ENCODE measurements at regions not wholly inside any gene's neighbourhood (a gene's known extent, or its start where the extent isn't known, plus 50 kb on each side); places are given as distances from the start of the nearest gene placed in this dataset.

DNA sequence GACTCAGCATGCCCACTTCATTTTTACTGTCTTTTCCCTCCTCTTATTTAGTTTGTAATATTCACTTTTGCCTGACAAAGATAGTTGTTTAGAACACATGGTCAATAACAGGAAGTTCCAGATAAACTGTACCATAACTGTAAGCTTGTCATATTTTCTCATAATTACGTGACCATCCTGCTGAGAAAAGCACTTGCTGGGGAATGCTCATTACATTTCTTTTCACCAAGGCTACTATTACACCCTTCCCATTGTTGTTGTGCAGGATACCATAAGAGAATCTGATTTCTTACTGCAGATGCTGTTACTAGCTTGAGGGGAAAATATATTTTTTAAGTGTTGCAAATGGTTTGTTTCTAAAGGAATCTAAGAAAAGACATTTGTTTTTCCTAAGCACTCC lies 111.7 kb upstream of the SLITRK6 start:
- ChIA-PET CTCF (no interaction called here), POLR2A (no interaction called here)
- H3K4me3 Mint-ChIP-seq: no peak overlapping the region
- no peak for DNase-seq
- peaks cover 9% of the 10 kb centered on the region for H3K9me3 Mint-ChIP-seq
- no peak overlapping the region for H3K27ac Mint-ChIP-seq
- H3K36me3 Mint-ChIP-seq (ENCODE audit: low read depth): no peaks in the 10 kb centered on the region
- no peaks in the 10 kb centered on the region for H3K27me3 Mint-ChIP-seq
- H3K4me1 Mint-ChIP-seq: no peaks in the 10 kb centered on the region

DNA sequence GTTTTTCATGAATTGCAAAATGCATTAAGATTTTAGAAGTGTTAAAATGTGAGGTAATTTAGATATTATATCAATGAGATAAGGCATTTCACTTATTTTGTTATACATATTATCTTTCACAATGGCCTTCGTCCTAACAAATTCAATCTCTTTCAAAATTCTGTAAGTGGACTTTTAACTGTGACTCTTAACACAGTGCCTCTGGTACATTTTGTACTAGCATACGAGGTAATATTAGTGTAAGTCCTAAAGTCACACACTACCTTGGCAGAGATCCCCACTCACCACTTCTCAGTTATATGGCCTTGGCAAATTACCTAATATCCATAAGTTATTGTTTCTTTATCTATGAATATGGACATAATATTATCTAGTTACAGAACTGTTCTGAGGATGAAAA lies 101.3 kb upstream of the SLITRK6 start:
- no peaks in the 10 kb centered on the region for H3K27me3 Mint-ChIP-seq
- H3K27ac Mint-ChIP-seq: no peak overlapping the region
- CTCF ChIA-PET: no interaction called here
- no peaks in the 10 kb centered on the region for H3K4me1 Mint-ChIP-seq
- H3K9me3 Mint-ChIP-seq: no peaks in the 10 kb centered on the region
- no peak for DNase-seq
- no peak overlapping the region for H3K4me3 Mint-ChIP-seq
- no peaks in the 10 kb centered on the region for H3K36me3 Mint-ChIP-seq (ENCODE audit: low read depth)
- POLR2A ChIA-PET: no interaction called here

DNA sequence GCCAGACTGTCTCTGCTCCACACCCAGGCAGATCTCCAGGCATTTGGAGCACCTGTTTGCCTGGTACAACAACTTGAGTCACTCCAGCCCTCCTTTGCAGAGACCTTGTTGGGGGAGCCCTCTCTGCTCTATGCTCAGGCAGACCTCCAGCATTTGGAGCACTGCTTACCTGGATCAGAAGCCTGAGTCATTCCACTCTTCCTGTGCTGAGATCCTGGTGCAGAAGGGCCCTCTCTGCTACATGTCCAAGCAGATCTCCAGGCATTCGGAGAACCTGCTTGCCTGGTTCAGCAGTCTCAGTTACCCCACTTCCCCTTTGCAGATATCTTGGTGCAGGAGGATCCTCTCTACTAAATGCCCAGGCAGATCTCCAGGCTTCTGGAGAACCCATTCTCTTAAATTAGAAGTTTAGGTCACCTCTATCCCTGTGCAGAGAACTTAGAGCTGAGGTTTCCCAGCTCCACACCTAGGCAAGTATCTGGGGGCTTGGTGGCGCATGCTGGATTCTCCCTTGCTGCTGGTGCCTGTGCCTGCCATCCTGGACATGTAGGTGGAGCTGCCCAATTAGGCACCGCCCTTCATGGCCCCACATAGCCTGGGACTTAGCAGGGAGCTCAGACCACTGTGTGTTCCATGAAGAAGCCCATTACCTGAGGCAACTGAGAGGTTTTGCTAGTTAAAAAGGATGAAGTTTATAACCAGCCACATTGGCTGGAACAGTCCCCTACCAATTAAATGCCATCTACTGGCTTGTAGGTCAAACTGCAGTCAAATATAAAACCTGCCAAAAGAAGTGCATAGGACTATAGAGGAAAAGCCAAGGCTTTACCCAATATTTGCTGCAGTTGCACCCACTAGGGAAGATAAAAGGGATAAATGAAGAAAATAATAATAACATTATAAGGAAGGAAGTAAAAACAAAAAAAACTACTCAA lies 97.6 kb upstream of the SLITRK6 start:
- Mint-ChIP-seq H3K4me1 (no peaks in the 10 kb centered on the region), H3K27ac (no peak overlapping the region), H3K27me3 (no peaks in the 10 kb centered on the region), H3K4me3 (no peak overlapping the region), H3K36me3 (ENCODE audit: low read depth) (no peaks in the 10 kb centered on the region), H3K9me3 (no peaks in the 10 kb centered on the region)
- POLR2A ChIA-PET: no interaction called here
- DNase-seq: no peak
- CTCF ChIA-PET: no interaction called here

DNA sequence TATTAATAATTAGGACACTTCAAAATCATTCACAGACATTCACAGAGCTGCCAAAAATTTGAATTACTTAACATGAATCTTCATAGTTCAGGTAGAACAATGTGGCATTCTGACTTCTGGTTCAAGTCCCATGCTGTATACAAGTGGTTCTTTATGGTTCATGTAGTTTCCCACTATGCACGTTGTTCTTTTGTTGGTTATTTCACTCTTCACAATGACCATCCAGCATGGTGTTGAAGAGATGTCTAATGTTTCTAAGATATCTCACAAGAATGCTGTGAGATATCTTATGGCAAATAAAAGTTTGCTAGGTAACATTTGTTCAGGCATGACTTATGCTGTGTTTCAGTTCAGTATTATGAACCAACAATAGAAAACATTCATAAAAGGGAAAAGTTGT lies 88.2 kb upstream of the SLITRK6 start:
- Mint-ChIP-seq H3K4me1 (no peaks in the 10 kb centered on the region), H3K27ac (no peak overlapping the region), H3K27me3 (no peaks in the 10 kb centered on the region), H3K4me3 (no peak overlapping the region), H3K36me3 (ENCODE audit: low read depth) (no peaks in the 10 kb centered on the region), H3K9me3 (no peaks in the 10 kb centered on the region)
- CTCF ChIA-PET: no interaction called here
- no peak for DNase-seq
- POLR2A ChIA-PET: no interaction called here

DNA sequence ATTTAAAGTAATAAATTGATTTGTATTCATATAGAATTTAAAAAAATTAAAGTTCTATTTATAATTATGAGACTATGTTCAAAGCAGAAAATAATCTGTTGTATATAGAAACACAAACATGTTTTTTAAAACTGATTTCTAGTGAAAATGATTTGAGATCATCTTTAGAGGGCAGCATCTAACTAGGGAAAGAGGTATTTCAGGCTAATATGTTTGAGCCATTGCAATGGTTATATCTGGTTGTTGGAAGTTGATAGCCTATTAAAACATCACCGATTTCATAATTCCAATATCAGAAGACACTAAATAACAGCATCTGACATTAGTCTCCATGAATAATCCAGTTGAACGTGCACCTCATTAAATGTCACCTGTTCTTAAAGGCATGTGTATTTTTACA lies 79.8 kb upstream of the SLITRK6 start:
- ChIA-PET CTCF (no interaction called here), POLR2A (no interaction called here)
- H3K9me3 Mint-ChIP-seq: peaks cover 2% of the 10 kb centered on the region
- no peak for DNase-seq
- H3K27me3 Mint-ChIP-seq: no peaks in the 10 kb centered on the region
- H3K4me1 Mint-ChIP-seq: no peaks in the 10 kb centered on the region
- H3K4me3 Mint-ChIP-seq: no peak overlapping the region
- no peaks in the 10 kb centered on the region for H3K36me3 Mint-ChIP-seq (ENCODE audit: low read depth)
- H3K27ac Mint-ChIP-seq: no peak overlapping the region

DNA sequence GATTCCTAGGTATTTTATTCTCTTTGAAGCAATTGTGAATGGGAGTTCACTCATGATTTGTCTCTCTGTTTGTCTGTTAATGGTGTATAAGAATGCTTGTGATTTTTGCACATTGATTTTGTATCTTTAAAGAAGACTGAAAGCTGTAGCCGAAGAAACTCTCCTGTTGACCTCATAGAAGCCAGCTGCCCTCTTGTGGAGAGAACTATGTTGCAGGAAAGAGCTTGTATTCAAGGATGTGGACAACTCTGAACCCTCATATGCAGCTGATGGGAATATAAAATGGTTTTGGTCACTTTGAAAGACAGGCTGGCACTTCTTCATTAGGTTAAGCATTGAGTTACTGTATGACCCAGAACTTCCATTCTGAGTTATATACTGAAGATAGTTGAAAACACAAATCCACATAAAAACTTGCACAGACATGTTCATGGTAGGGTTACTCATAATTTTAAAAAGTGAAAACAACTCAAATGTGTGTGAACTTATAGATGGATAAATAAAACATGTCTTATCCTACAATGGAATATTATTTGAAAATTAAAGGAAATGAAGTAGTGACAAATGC lies 65.8 kb upstream of the SLITRK6 start:
- Mint-ChIP-seq H3K9me3 (peaks cover 4% of the 10 kb centered on the region), H3K27ac (no peak overlapping the region), H3K4me1 (no peaks in the 10 kb centered on the region), H3K27me3 (no peaks in the 10 kb centered on the region), H3K36me3 (ENCODE audit: low read depth) (no peaks in the 10 kb centered on the region), H3K4me3 (no peak overlapping the region)
- ChIA-PET POLR2A (no interaction called here), CTCF (no interaction called here)
- no peak for DNase-seq

DNA sequence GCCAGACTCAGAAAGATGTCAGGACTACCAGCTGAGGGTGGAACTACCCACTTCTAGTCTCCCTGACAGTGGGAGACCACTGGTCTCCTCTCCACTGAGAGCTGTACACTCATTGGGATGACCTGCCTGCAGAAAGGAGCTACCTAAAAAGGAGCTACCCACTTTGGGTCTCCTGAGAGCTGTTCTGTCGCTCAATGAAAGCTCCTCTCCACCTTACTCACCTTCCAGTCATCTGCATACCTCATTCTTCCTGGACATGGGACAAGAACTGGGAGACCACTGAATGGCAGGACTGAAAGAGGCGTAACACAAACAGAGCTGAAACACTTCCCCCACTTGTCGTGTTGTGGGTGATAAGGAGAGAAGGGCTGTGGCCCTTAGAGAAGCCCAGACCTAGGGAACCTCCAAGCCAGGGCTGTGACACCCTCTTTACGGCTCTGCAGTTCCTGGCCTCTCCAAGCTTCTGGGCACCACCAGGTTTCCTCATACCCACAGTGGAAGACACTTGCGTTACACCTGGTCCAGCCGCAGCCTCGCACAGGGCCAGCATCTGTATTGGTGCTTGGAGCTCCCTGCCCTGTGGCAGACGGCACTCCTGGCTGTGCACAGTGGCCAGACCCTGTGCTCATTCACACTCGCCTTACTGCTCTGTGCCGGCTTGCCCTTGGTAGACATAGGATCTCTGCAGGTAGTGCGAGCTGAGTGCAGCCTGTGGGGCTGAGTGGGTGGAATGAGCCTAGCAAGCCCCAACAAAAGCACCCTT lies 54.9 kb upstream of the SLITRK6 start:
- Mint-ChIP-seq H3K36me3 (ENCODE audit: low read depth) (no peaks in the 10 kb centered on the region), H3K4me1 (no peaks in the 10 kb centered on the region), H3K9me3 (peaks cover 2% of the 10 kb centered on the region), H3K27ac (no peak overlapping the region), H3K27me3 (no peaks in the 10 kb centered on the region), H3K4me3 (no peak overlapping the region)
- ChIA-PET CTCF (no interaction called here), POLR2A (no interaction called here)
- DNase-seq: no peak

DNA sequence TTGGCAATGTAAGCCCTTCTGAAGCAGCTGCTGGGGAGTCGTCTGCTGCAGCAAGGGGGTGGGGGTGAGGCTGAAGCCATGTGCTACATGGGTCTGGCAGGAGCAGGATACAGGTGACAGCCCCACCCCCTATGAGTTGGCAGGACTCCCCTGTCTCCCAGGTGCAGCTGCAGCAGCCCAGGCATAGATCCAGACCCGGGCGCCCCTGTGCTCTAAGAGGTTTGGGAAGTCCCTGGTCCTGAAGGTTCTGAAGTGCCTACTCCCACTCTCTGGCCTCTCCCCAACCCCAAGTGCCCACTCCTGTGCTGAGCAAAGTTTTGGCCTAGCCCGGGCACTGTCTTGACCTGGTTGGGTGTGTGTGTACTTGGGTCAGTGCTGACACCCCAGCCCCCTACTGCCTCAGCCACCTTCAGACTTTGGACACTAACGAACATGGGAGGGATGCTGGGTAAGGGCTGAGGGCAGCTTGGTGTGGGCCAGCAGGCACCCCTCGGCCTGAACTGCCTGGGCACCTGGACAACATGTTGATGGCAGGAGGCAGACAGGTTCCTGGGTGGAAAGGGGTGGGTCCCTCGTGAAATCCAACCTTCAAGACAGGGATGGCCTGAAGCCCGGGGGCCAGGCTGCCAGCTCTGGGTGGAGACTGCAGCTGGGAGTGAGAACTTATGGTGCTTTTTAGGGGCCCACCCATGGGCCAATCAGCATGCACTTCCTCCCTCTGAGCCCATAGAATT lies 54.1 kb upstream of the SLITRK6 start:
- no peak for DNase-seq
- no peaks in the 10 kb centered on the region for H3K27me3 Mint-ChIP-seq
- H3K4me3 Mint-ChIP-seq: no peak overlapping the region
- POLR2A ChIA-PET: no interaction called here
- no peak overlapping the region for H3K27ac Mint-ChIP-seq
- no peaks in the 10 kb centered on the region for H3K4me1 Mint-ChIP-seq
- CTCF ChIA-PET: no interaction called here
- no peaks in the 10 kb centered on the region for H3K36me3 Mint-ChIP-seq (ENCODE audit: low read depth)
- peaks cover 2% of the 10 kb centered on the region for H3K9me3 Mint-ChIP-seq
